D341Med (cell line): ENCODE measurements at regions not wholly inside any gene's neighbourhood (a gene's known extent, or its start where the extent isn't known, plus 50 kb on each side); places are given as distances from the start of the nearest gene placed in this dataset.

Experiments used
- DNase-seq: peaks from one replicate; pipeline ENCODE4 v3.0.0; 2012; ENCODE audit warnings: low spot score

- no peak for DNase-seq
Observed at GRCh38 chr4:31955346-31955745, 1235.2 kb downstream of the PCDH7 start.

- DNase-seq = no peak
Observed at GRCh38 chr4:31959972-31960371, 1239.8 kb downstream of the PCDH7 start.

GRCh38 chr4:31964685-31965084 lies 1244.5 kb downstream of the PCDH7 start:
- DNase-seq = no peak

GRCh38 chr4:31968842-31969241 lies 1248.7 kb downstream of the PCDH7 start:
- DNase-seq = no peak

- DNase-seq = no peak
Observed at GRCh38 chr4:31974490-31975002, 1254.4 kb downstream of the PCDH7 start.

- DNase-seq = no peak
Observed at GRCh38 chr4:31979988-31980387, 1259.8 kb downstream of the PCDH7 start.

GRCh38 chr4:31983246-31983645 lies 1263.1 kb downstream of the PCDH7 start:
- no peak for DNase-seq

- no peak for DNase-seq
Observed at GRCh38 chr4:31983677-31984076, 1263.5 kb downstream of the PCDH7 start.

- no peak for DNase-seq
Observed at GRCh38 chr4:31984872-31985271, 1264.7 kb downstream of the PCDH7 start.

- no peak for DNase-seq
Observed at GRCh38 chr4:31995943-31996901, 1276.1 kb downstream of the PCDH7 start.

- DNase-seq = no peak
Observed at GRCh38 chr4:31998807-31999206, 1278.6 kb downstream of the PCDH7 start.

- DNase-seq = no peak
Observed at GRCh38 chr4:31999848-32000247, 1279.7 kb downstream of the PCDH7 start.

- no peak for DNase-seq
Observed at GRCh38 chr4:32000846-32001488, 1280.8 kb downstream of the PCDH7 start.

- DNase-seq = no peak
Observed at GRCh38 chr4:32002037-32002747, 1282.0 kb downstream of the PCDH7 start.

- no peak for DNase-seq
Observed at GRCh38 chr4:32003548-32003947, 1283.4 kb downstream of the PCDH7 start.

- no peak for DNase-seq
Observed at GRCh38 chr4:32010221-32010620, 1290.1 kb downstream of the PCDH7 start.

- no peak for DNase-seq
Observed at GRCh38 chr4:32022071-32022470, 1301.9 kb downstream of the PCDH7 start.

GRCh38 chr4:32025851-32026459 lies 1305.8 kb downstream of the PCDH7 start:
- DNase-seq = no peak

GRCh38 chr4:32030406-32030805 lies 1310.2 kb downstream of the PCDH7 start:
- no peak for DNase-seq

GRCh38 chr4:32031026-32031425 lies 1310.9 kb downstream of the PCDH7 start:
- DNase-seq = no peak

GRCh38 chr4:32032136-32032672 lies 1312.0 kb downstream of the PCDH7 start:
- no peak for DNase-seq

- DNase-seq = no peak
Observed at GRCh38 chr4:32037399-32037798, 1317.2 kb downstream of the PCDH7 start.
